B cell (primary cell): ENCODE measurements at regions not wholly inside any gene's neighbourhood (a gene's known extent, or its start where the extent isn't known, plus 50 kb on each side); places are given as distances from the start of the nearest gene placed in this dataset.

Experiments used
- ATAC-seq: fragments of 200-7000 bp; cut with Tn5 transposase; one replicate; pipeline ENCODE4 v1.10.0; 2021; ENCODE audit warnings: low read depth, mild to moderate bottlenecking, moderate number of reproducible peaks, moderate library complexity
- CTCF ChIA-PET: fragments of 350-600 bp; sonication (Branson Sonifier 250); formaldehyde crosslinking; loops from one replicate; lab custom pipeline; 2021; ENCODE audit warnings: antibody characterized with exemption, inconsistent platforms; lab: Charles Lee
- POLR2A ChIA-PET: fragments of 350-600 bp; sonication (Branson Sonifier 250); formaldehyde crosslinking; loops from one replicate; lab custom pipeline; 2021; ENCODE audit warnings: antibody characterized with exemption; lab: Charles Lee
- DNase-seq: peaks from one replicate; pipeline ENCODE4 v3.0.0; 2013
- H2AFZ ChIP-seq: 2 replicates; pipeline ENCODE4 v1.6.1; 2012; ENCODE audit warnings: mild to moderate bottlenecking, low read depth, low read length; ENCODE audit not compliant: insufficient read depth, poor library complexity, severe bottlenecking
- H3K27ac ChIP-seq, 2 donors: 1 replicate in 1 of 2; 2 replicates in 1 of 2; pipeline ENCODE4 v1.5.1; 2012 to 2013; ENCODE audit warnings: low read length in 2 of 2, mild to moderate bottlenecking in 2 of 2, moderate library complexity in 1 of 2
- H3K27me3 ChIP-seq, 4 experiments: fragments of 200-600 bp in 1 of 4; sonication (generic) in 1 of 4; replicated peaks in 1 of 4; 1 replicate in 2 of 4; 2 replicates in 2 of 4; pipeline versions ENCODE4 v1.6.1 to v1.7.0; 2013 to 2016; ENCODE audit warnings: low read length in 3 of 4, mild to moderate bottlenecking in 2 of 4, mixed read lengths in 1 of 4, moderate library complexity in 1 of 4; ENCODE audit not compliant: insufficient read depth in 4 of 4, control insufficient read depth in 3 of 4; ENCODE audit errors: control extremely low read depth in 1 of 4
- H3K36me3 ChIP-seq, 2 experiments: replicated peaks in 1 of 2; 1 replicate in 1 of 2; 2 replicates in 1 of 2; pipeline versions ENCODE4 v1.6.1 to v1.7.1; 2013; ENCODE audit warnings: low read length in 1 of 2; ENCODE audit not compliant: insufficient read depth in 2 of 2, control insufficient read depth in 1 of 2; ENCODE audit errors: control extremely low read depth in 1 of 2, extremely low read depth in 1 of 2
- H3K4me1 ChIP-seq, 2 donors: fragments of 200-600 bp in 1 of 2; sonication (generic) in 1 of 2; 1 replicate in 1 of 2; 2 replicates in 1 of 2; pipeline versions ENCODE4 v1.5.1 to v1.6.1; 2013 to 2017; ENCODE audit warnings: low read length in 2 of 2; ENCODE audit not compliant: control insufficient read depth in 2 of 2, insufficient read depth in 2 of 2
- H3K4me2 ChIP-seq: replicated peaks from 2 replicates; pipeline ENCODE3; 2012; ENCODE audit warnings: mild to moderate bottlenecking, low read depth, low read length; ENCODE audit not compliant: poor library complexity, severe bottlenecking
- H3K4me3 ChIP-seq, 5 experiments: fragments of 200-600 bp in 1 of 5; sonication (generic) in 1 of 5; 1 replicate in 3 of 5; 2 replicates in 2 of 5; pipeline versions ENCODE4 v1.5.1 to v1.7.0; 2011 to 2016; ENCODE audit warnings: low read length in 4 of 5, mild to moderate bottlenecking in 4 of 5, low read depth in 2 of 5, control low read depth in 1 of 5, moderate library complexity in 1 of 5; ENCODE audit not compliant: insufficient read depth in 1 of 5; ENCODE audit errors: control extremely low read depth in 1 of 5, extremely low read depth in 1 of 5
- H3K79me2 ChIP-seq: fragments of 200-600 bp; sonication (generic); one replicate; pipeline ENCODE4 v1.6.0; 2016; ENCODE audit warnings: low read length; ENCODE audit not compliant: control insufficient read depth, insufficient read depth
- H3K9ac ChIP-seq: fragments of 200-600 bp; sonication (generic); 2 replicates; pipeline ENCODE4 v1.6.1; 2017; ENCODE audit warnings: mild to moderate bottlenecking, low read length, moderate library complexity
- H3K9me3 ChIP-seq, 3 donors: one replicate each; pipeline versions ENCODE4 v1.6.1 to v1.7.1; 2013; ENCODE audit warnings: low read length in 2 of 3; ENCODE audit not compliant: control insufficient read depth in 2 of 3, insufficient read depth in 1 of 3; ENCODE audit errors: control extremely low read depth in 1 of 3
- H4K20me1 ChIP-seq: 2 replicates; pipeline ENCODE4 v1.6.0; 2012; ENCODE audit warnings: mild to moderate bottlenecking, low read length; ENCODE audit not compliant: insufficient read depth, control insufficient read depth, poor library complexity, severe bottlenecking
- H3K27ac Mint-ChIP-seq: one replicate; pipeline ENCODE4 v1.8.0; 2021; ENCODE audit warnings: mixed read lengths
- H3K27me3 Mint-ChIP-seq: one replicate; pipeline ENCODE4 v1.8.0; 2021; ENCODE audit warnings: mixed read lengths
- H3K4me1 Mint-ChIP-seq: one replicate; pipeline ENCODE4 v1.8.0; 2021; ENCODE audit warnings: mixed read lengths
- H3K4me3 Mint-ChIP-seq: one replicate; pipeline ENCODE4 v1.8.0; 2021; ENCODE audit warnings: mixed read lengths
- H3K9me3 Mint-ChIP-seq: one replicate; pipeline ENCODE4 v1.8.0; 2022; ENCODE audit warnings: mixed read lengths; ENCODE audit not compliant: insufficient read depth
- EZH2 ChIP-seq: IDR thresholded peaks from 2 replicates; pipeline ENCODE4 v1.6.1; 2012; ENCODE audit warnings: borderline replicate concordance, low read depth, mild to moderate bottlenecking, moderate library complexity, low read length; ENCODE audit not compliant: insufficient read depth, poor library complexity, severe bottlenecking
- WGBS: methylation state at CpG from one replicate; pipeline ENCODE4 v1.1.5; 2013; ENCODE audit warnings: missing lambda C conversion rate; ENCODE audit not compliant: insufficient coverage; 5-methylcytosine and 5-hydroxymethylcytosine counted together
- intact Hi-C: fragments of 100-400 bp; cut with micrococcal nuclease; formaldehyde crosslinking; loops from one replicate; pipeline ENCODE4 v1.10.0; 2022
- TF ChIP-seq, protein P1 (sequence below): fragments of 200-600 bp; IDR thresholded peaks from one replicate; pipeline ENCODE4 v1.8.0; 2022; ENCODE audit warnings: antibody characterized with exemption, mild to moderate bottlenecking

DNA sequence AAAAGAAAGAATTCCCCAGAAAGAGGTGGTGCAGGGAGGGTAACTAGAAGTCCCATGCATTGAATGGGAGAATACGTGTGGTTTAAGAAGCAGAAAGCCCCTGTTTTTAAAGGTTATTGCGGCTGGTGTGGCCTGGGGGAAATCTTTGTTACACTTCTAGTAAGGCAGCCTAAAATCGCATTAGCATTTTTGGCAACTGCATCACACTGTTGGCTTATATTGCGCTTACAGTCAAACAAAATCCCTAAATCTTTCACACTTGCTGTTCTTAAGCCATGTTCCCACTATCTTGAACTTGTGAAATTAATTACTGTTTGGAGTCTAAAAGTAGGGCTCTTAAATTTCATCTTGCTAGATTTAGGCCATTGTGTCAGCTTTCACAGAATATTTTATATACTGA is 66.0 kb upstream of the GOLIM4 start:
- Histone ChIP-seq H3K36me3 (no peaks in the 10 kb centered on the region), H3K27me3 (no peaks in the 10 kb centered on the region), H3K4me1 (peaks cover 0 to 4% of the 10 kb centered on the region in 2 donors), H4K20me1 (no peaks in the 10 kb centered on the region), H3K79me2 (no peaks in the 10 kb centered on the region), H3K27ac (no peak overlapping the region), H3K9me3 (no peaks in the 10 kb centered on the region), H3K9ac (no peak overlapping the region), H3K4me3 (no peak overlapping the region), H2AFZ (no peak overlapping the region), H3K4me2 (no peak overlapping the region)
- TF ChIP-seq EZH2: no peak
- TF ChIP-seq, protein P1, sequence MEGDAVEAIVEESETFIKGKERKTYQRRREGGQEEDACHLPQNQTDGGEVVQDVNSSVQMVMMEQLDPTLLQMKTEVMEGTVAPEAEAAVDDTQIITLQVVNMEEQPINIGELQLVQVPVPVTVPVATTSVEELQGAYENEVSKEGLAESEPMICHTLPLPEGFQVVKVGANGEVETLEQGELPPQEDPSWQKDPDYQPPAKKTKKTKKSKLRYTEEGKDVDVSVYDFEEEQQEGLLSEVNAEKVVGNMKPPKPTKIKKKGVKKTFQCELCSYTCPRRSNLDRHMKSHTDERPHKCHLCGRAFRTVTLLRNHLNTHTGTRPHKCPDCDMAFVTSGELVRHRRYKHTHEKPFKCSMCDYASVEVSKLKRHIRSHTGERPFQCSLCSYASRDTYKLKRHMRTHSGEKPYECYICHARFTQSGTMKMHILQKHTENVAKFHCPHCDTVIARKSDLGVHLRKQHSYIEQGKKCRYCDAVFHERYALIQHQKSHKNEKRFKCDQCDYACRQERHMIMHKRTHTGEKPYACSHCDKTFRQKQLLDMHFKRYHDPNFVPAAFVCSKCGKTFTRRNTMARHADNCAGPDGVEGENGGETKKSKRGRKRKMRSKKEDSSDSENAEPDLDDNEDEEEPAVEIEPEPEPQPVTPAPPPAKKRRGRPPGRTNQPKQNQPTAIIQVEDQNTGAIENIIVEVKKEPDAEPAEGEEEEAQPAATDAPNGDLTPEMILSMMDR: no peak
- H3K9me3 Mint-ChIP-seq: no peaks in the 10 kb centered on the region
- no peak overlapping the region for H3K27ac Mint-ChIP-seq
- intact Hi-C loops: no loop called here
- H3K4me1 Mint-ChIP-seq: peaks cover 5% of the 10 kb centered on the region
- POLR2A ChIA-PET: no interaction called here
- H3K27me3 Mint-ChIP-seq: peaks cover 16% of the 10 kb centered on the region
- ATAC-seq (no peak), DNase-seq (no peak)
- WGBS: 100% methylated on average over 1 of the region's 4 CpGs
- CTCF ChIA-PET: no interaction called here
- H3K4me3 Mint-ChIP-seq: no peak overlapping the region

DNA sequence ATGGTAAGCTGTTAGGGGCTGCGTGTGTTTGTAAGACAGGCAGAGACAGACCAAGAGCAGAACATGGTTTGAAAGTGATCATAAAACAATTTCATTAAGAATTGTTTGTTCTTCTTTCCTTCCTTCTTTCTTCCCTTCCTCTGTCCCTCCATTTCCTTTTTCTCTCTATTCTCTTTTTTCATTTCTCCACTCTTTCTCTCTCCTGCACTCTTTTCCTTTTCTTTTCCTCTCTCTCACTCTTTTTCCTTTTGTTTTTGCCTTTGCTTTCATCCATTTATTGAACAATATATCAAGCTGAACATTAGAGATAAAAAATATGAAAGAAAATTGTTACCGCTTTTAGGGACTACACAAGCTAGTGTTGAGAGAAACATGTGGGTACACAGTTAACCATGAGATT is 62.2 kb upstream of the GOLIM4 start:
- Mint-ChIP-seq H3K4me3 (no peak overlapping the region), H3K4me1 (peaks cover 6% of the 10 kb centered on the region), H3K9me3 (no peaks in the 10 kb centered on the region), H3K27ac (no peak overlapping the region), H3K27me3 (peaks cover 32% of the 10 kb centered on the region)
- no peaks in the 10 kb centered on the region for H3K36me3 ChIP-seq
- no peak overlapping the region for H3K27ac ChIP-seq
- intact Hi-C loops: no loop called here
- no peaks in the 10 kb centered on the region for H3K4me1 ChIP-seq
- CTCF ChIA-PET: interaction anchor here (0.7 kb wide), 1 partner anchor 109 kb away, joined by 3 read pairs; no protein-coding TSS in a partner anchor
- DNase-seq (no peak), ATAC-seq (no peak)
- no peaks in the 10 kb centered on the region for H3K79me2 ChIP-seq
- no peak overlapping the region for H3K9ac ChIP-seq
- peaks cover 0 to 4% (median 0%) of the 10 kb centered on the region in 4 experiments for H3K27me3 ChIP-seq
- no peaks in the 10 kb centered on the region for H4K20me1 ChIP-seq
- no peak overlapping the region for H2AFZ ChIP-seq
- peaks cover 0 to 10% (median 4%) of the 10 kb centered on the region in 3 donors for H3K9me3 ChIP-seq
- no peak overlapping the region for H3K4me3 ChIP-seq
- POLR2A ChIA-PET: no interaction called here
- no CpG with 5 or more reads among the region's 2 CpGs for WGBS
- TF ChIP-seq EZH2: no peak
- TF ChIP-seq, protein P1: peak; percentile 8
- H3K4me2 ChIP-seq: no peak overlapping the region
